ENCODE measurements at regions not wholly inside any gene's neighbourhood (a gene's known extent, or its start where the extent isn't known, plus 50 kb on each side); places are given as distances from the start of the nearest gene placed in this dataset.

- DNase-seq (ENCODE audit: low read depth) = no peak
Observed at GRCh38 chr5:116650544-116650943, 75.9 kb upstream of the SEMA6A start.

- no peak for DNase-seq (ENCODE audit: low read depth)
Observed at GRCh38 chr5:116646611-116647289, 72.1 kb upstream of the SEMA6A start.

GRCh38 chr5:116645627-116646026 is 71.0 kb upstream of the SEMA6A start:
- DNase-seq (ENCODE audit: low read depth) = no peak

- DNase-seq (ENCODE audit: low read depth) = no peak
Observed at GRCh38 chr5:116640236-116640635, 65.6 kb upstream of the SEMA6A start.

- DNase-seq (ENCODE audit: low read depth) = no peak
Observed at GRCh38 chr5:116637149-116637740, 62.6 kb upstream of the SEMA6A start.

GRCh38 chr5:116632890-116633289 is 58.3 kb upstream of the SEMA6A start:
- no peak for DNase-seq (ENCODE audit: low read depth)

GRCh38 chr5:116631147-116631546 is 56.5 kb upstream of the SEMA6A start:
- DNase-seq (ENCODE audit: low read depth) = no peak

GRCh38 chr5:116629168-116629567 is 54.5 kb upstream of the SEMA6A start:
- DNase-seq (ENCODE audit: low read depth) = no peak

GRCh38 chr5:116626945-116627679 is 52.5 kb upstream of the SEMA6A start:
- DNase-seq (ENCODE audit: low read depth) = no peak

GRCh38 chr5:116626272-116626723 is 51.7 kb upstream of the SEMA6A start:
- no peak for DNase-seq (ENCODE audit: low read depth)

Measured in stimulated activated CD4-positive, alpha-beta T cell treated with anti-CD3 and anti-CD28 coated beads, Interleukin-2, amount 100 ng/mL, for 4 hours (primary cell).